Stimulated activated CD4-positive, alpha-beta T cell treated with anti-CD3 and anti-CD28 coated beads, Interleukin-2, amount 100 ng/mL, for 24 hours (primary cell): ENCODE measurements at regions not wholly inside any gene's neighbourhood (a gene's known extent, or its start where the extent isn't known, plus 50 kb on each side); places are given as distances from the start of the nearest gene placed in this dataset.
"Not testable (repeated sequence)": the region's sequence is repeated elsewhere in the genome, so short reads cannot be mapped to it uniquely, and the experiment has no call there.

ENCODE experiments used
- DNase-seq, 2 donors: peaks; one replicate each; pipeline ENCODE4 v3.0.0-alpha.2; 2020

GRCh38 chr15:20473465-20473864 is 68.1 kb downstream of the GOLGA6L6 start:
- DNase-seq = not testable (repeated sequence)

GRCh38 chr15:20472983-20473382 is 68.6 kb downstream of the GOLGA6L6 start:
- not testable (repeated sequence) for DNase-seq

- DNase-seq = not testable (repeated sequence)
Observed at GRCh38 chr15:20470810-20471209, 70.8 kb downstream of the GOLGA6L6 start.

DNA sequence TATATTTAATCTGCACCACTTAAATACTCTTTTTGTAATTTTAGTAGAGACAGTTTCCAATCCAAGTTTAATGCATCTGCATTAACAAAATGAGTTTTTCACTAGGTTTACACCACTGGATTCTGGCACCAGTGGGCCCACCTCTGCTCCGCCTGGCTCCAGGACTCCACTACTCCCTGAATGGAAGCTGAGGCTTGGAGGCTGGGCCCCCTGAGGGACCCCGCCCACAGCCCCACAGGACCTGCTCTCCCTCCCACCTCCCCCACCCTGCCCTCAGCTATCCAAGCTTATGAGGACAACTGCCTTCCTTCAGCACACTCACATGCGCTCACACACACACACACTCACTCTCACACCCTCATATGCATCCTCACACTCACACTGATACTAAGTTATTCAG is 100.5 kb downstream of the GOLGA6L6 start:
- DNase-seq = not testable (repeated sequence)

DNA sequence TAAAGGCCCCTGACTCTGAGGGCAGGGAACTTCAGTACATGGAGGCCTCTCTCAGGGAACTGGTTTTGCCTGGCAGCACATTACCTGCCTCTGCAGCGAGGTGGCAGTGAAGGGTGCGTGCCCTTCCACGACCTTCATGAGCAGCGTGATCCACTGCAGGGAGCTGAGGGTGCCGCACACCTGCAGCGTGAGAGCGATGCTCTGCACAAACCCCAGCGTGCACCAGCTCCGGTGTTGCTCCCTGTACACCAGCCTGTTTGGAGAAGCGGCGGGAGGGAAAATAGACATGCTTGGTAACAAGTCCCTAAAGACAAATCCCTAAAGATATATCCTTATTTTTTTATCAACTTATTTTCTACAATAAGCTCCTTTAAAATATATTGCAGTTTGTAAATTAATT is 101.2 kb downstream of the GOLGA6L6 start:
- not testable (repeated sequence) for DNase-seq

DNA sequence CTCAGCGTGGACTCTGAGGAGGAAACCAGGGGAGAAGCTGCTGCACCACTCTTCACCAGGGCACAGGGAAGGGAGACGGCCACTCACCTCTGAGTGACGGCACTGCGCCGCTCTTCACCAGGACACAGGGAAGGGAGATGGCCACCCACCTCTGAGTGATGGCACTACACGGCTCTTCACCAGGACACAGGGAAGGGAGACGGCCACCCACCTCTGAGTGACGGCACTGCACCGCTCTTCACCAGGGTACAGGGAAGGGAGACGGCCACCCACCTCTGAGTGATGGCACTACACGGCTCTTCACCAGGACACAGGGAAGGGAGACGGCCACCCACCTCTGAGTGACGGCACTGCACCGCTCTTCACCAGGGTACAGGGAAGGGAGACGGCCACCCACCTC is 102.5 kb downstream of the GOLGA6L6 start:
- DNase-seq = not testable (repeated sequence)

DNA sequence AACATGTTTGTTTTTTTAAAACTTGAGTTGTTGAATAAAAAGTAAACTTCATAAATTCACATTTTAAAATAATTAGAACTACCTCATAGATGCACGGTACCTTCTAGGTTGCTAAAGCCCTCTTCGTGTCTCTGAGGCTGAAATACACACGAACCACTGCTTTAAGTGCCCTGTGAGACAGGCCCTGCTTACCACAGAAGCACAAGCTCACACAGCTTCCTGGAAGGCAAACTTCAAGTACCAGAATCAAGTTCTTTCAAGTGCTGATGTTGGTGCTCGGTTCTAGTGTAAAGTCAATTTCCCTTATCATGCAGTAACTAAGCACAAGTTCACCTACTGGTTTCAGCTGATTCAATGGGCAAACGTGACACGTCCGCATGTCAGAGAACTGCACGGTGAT is 103.3 kb downstream of the GOLGA6L6 start:
- not testable (repeated sequence) for DNase-seq

DNA sequence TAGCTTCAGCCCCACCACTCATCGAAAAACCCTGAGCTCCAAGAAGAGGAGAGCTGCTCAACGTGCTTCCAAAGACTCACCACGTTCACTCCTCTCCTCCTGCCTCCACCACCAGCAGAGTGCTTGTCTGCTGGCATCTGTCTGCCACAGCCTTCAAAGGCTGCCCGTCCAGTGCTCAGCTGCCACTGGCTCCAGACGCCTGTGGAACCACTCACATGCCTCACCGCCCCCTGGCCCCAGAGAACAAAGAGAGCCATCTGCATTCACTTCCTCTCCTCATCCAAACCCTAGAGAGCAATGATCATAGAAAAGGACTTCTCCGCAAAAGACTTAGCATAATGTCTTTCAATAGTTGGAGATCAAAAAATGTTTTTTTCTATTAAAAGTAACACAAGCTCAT is 108.1 kb downstream of the GOLGA6L6 start:
- DNase-seq = not testable (repeated sequence)

GRCh38 chr15:20430495-20430894 is 111.1 kb downstream of the GOLGA6L6 start:
- DNase-seq = not testable (repeated sequence)

DNA sequence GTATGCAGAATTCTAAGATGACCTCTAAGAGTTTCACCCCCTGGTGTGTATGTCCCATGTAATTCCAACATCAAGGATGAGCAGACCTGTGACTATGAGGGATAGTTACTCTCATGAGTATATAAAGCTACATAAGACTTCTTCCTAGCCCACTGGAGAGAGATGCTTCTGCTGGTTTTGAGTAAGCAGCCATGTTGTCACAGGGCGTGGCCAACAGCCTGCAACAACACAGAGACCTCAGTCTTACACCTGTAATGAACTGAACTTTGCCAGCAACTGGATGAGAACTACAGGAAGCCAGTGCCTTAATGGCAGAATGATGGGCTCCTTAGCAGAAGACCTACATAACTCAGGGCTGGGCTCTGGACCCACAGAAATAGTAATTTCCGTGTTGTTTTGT is 120.9 kb downstream of the GOLGA6L6 start:
- DNase-seq = not testable (repeated sequence)

DNA sequence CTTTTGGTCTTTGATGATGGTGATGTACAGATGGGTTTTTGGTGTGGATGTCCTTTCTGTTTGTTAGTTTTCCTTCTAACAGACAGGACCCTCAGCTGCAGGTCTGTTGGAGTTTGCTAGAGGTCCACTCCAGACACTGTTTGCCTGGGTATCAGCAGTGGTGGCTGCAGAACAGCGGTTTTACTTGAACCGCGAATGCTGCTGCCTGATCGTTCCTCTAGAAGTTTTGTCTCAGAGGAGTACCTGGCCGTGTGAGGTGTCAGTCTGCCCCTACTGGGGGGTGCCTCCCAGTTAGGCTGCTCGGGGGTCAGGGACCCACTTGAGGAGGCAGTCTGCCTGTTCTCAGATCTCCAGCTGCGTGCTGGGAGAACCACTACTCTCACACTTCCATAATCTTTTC is 125.0 kb downstream of the GOLGA6L6 start:
- not testable (repeated sequence) for DNase-seq

GRCh38 chr15:20409667-20410198 is 131.9 kb downstream of the GOLGA6L6 start:
- DNase-seq = not testable (repeated sequence)

GRCh38 chr15:20409247-20409646 is 132.4 kb downstream of the GOLGA6L6 start:
- no peak for DNase-seq

DNA sequence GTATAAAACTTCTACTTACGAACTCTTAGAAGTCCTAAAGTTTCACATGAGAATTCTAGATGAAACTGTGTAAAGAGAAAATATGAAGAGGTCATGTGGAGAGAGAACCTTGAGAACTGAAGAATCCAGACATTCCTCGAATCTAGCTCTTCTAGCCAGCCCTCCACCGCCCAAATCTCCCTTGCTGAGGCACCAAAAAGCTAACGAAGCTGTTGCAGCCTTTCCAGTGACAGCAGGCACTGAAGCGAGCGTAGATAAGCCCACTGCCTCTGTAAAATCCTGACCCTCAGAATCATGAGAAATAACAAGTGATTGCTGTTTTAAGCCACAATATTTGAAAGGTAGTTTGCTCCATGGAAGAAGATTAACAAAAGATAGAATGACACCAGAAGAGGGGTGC is 134.0 kb downstream of the GOLGA6L6 start:
- no peak for DNase-seq

DNA sequence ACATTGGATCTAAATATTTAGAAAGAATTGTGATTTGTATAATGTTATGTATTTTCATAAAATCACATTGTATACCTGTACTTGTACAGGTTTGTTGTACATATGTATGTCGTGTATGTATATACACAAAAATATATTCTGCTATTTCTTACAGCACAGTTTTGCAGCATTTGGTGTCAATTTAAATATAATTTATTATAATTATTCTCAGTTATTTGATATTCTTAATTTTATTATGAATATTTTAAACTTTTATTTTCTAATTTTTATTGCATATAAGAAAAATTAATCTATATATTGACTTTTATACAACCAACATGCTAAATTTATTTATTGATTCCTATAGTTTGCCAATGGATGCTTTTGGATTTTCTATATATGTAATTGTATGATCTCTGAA is 137.0 kb downstream of the GOLGA6L6 start:
- DNase-seq = not testable (repeated sequence)

GRCh38 chr15:20402586-20402985 is 139.0 kb downstream of the GOLGA6L6 start:
- DNase-seq = not testable (repeated sequence)

- not testable (repeated sequence) for DNase-seq
Observed at GRCh38 chr15:20401058-20401457, 140.5 kb downstream of the GOLGA6L6 start.

DNA sequence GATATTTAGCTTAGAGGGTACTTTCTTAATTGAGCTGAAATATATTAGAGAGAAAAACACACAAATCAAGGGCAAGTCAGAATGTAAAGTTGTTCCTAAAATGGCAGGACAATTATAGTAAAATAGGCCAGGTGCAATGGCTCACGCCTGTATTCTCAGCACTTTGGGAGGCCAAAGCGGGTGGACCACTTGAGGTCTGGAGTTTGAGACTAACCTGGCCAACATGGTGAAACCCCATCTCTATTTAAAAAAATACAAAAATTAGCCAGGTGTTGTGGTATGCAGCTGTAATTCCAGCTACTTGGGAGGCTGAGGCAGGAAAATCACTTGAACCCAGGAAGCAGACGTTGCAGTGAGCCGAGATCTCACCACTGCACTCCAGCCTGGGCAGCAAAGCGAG is 142.9 kb downstream of the GOLGA6L6 start:
- not testable (repeated sequence) for DNase-seq

- DNase-seq = not testable (repeated sequence)
Observed at GRCh38 chr15:20388161-20388560, 153.4 kb downstream of the GOLGA6L6 start.

- DNase-seq = no peak
Observed at GRCh38 chr15:20386198-20386597, 155.4 kb downstream of the GOLGA6L6 start.

DNA sequence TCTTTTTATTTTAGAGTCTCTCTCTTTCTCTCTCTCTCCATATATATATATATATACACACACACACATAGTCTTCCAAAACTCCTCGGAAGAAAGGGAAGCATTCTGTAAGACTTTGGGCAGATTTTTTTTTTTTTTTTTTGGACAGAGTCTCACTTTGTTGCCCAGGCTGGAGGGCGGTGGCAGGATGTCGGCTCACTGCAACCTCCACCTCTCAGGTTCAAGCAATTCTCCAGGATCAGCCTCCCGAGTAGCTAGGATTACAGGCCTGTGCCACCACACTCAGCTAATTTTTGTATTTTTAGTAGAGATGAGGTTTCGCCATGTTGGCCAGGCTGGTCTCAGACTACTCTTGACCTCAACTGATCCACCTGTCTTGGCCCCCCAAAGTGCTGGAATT is 161.4 kb downstream of the GOLGA6L6 start:
- not testable (repeated sequence) for DNase-seq

GRCh38 chr15:20376872-20377271 is 164.7 kb downstream of the GOLGA6L6 start:
- DNase-seq = no peak

GRCh38 chr15:20372416-20372815 is 169.2 kb downstream of the GOLGA6L6 start:
- not testable (repeated sequence) for DNase-seq

DNA sequence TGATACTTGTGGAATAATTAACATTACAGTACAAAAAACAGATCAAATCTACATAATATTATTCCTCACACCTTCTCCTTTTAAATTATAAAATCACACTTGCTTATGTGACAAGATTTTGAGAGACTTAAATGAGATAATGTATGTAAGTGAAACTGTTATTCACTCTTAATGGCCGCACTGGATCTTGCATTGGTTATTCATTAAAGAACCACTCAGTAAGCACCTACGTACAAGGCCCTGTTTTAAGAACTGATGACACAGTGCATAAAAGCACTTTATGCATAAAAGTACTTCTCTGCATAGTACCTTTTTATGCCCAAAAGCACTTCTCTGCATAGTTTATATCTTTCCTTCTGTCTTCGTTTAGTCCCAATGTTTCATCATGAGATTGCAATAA is 172.1 kb downstream of the GOLGA6L6 start:
- DNase-seq = no peak

DNA sequence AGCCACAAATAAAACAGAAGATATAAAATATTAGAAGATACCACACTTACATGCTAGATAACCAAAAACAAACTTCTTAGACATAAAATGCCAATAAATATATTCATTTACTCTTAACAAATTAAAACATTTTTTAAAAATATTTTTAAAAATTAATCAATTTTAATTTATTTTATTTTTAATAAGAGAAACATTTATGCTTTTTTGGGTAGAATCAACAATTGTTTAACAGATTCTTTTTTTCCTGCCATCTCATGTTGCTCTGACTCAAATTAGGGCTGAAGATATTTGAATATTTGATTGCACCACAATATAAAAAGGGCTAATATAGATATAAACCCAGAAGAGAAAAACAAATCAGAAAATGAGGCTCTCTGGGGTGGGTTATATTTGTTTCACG is 172.6 kb downstream of the GOLGA6L6 start:
- no peak for DNase-seq
